Mesenchymal stem cell (in vitro differentiated cells and primary cell): ENCODE measurements at regions not wholly inside any gene's neighbourhood (a gene's known extent, or its start where the extent isn't known, plus 50 kb on each side); places are given as distances from the start of the nearest gene placed in this dataset.

Source experiments
- DNase-seq: peaks from one replicate; pipeline ENCODE4 v3.0.0-alpha.2; 2013
- H2AFZ ChIP-seq: one replicate; pipeline ENCODE4 v1.6.1; 2013; ENCODE audit warnings: low read depth, mild to moderate bottlenecking, control low read depth, inconsistent platforms, low read length, moderate library complexity
- H2AK5ac ChIP-seq: 2 replicates; pipeline ENCODE4 v1.6.1; 2013; ENCODE audit warnings: low read length, moderate library complexity, mild to moderate bottlenecking, inconsistent platforms; ENCODE audit not compliant: severe bottlenecking
- H2BK120ac ChIP-seq: one replicate; pipeline ENCODE4 v1.6.1; 2013; ENCODE audit warnings: low read depth, mild to moderate bottlenecking, inconsistent platforms, low read length, moderate library complexity
- H2BK12ac ChIP-seq, 2 experiments: one replicate each; pipeline ENCODE4 v1.6.1; 2013; ENCODE audit warnings: inconsistent platforms in 2 of 2, low read length in 2 of 2, mild to moderate bottlenecking in 2 of 2, moderate library complexity in 2 of 2, control low read depth in 1 of 2
- H2BK15ac ChIP-seq: one replicate; pipeline ENCODE4 v1.6.1; 2013; ENCODE audit warnings: mild to moderate bottlenecking, low read depth, inconsistent platforms; ENCODE audit not compliant: poor library complexity, severe bottlenecking
- H2BK5ac ChIP-seq: 2 replicates; pipeline ENCODE4 v1.6.1; 2013; ENCODE audit warnings: low read depth, mild to moderate bottlenecking, low read length, control low read depth, inconsistent platforms; ENCODE audit not compliant: poor library complexity, severe bottlenecking
- H3K14ac ChIP-seq, 2 experiments: one replicate each; pipeline ENCODE4 v1.6.1; 2013; ENCODE audit warnings: inconsistent platforms in 2 of 2, low read length in 2 of 2, control low read depth in 1 of 2, mild to moderate bottlenecking in 1 of 2, moderate library complexity in 1 of 2
- H3K18ac ChIP-seq, 2 experiments: one replicate each; pipeline ENCODE4 v1.6.1; 2013; ENCODE audit warnings: inconsistent platforms in 2 of 2, low read length in 2 of 2, control low read depth in 1 of 2, low read depth in 1 of 2, mild to moderate bottlenecking in 1 of 2
- H3K23ac ChIP-seq, 2 experiments: one replicate each; pipeline ENCODE4 v1.6.1; 2013; ENCODE audit warnings: inconsistent platforms in 2 of 2, low read length in 2 of 2, mild to moderate bottlenecking in 2 of 2, moderate library complexity in 2 of 2, control low read depth in 1 of 2
- H3K27ac ChIP-seq: 2 replicates; pipeline ENCODE4 v1.5.1; 2013; ENCODE audit warnings: mild to moderate bottlenecking, moderate library complexity, low read length, control low read depth, inconsistent platforms; ENCODE audit not compliant: poor library complexity, severe bottlenecking
- H3K27me3 ChIP-seq, 2 experiments: 2 replicates each; pipeline versions ENCODE4 v1.6.1 to v1.7.0; 2013; ENCODE audit warnings: low read length in 2 of 2, mild to moderate bottlenecking in 2 of 2, moderate library complexity in 2 of 2, control low read depth in 1 of 2, inconsistent platforms in 1 of 2; ENCODE audit not compliant: control insufficient read depth in 1 of 2, insufficient read depth in 1 of 2
- H3K36me3 ChIP-seq, 2 experiments: 2 replicates each; pipeline versions ENCODE4 v1.6.1 to v1.7.0; 2013; ENCODE audit warnings: low read length in 2 of 2, control low read depth in 1 of 2, inconsistent platforms in 1 of 2, low read depth in 1 of 2, mild to moderate bottlenecking in 1 of 2; ENCODE audit not compliant: insufficient read depth in 2 of 2, control insufficient read depth in 1 of 2
- H3K4ac ChIP-seq, 2 experiments: one replicate each; pipeline ENCODE4 v1.6.1; 2013; ENCODE audit warnings: inconsistent platforms in 2 of 2, low read length in 2 of 2, mild to moderate bottlenecking in 2 of 2, moderate library complexity in 2 of 2, control low read depth in 1 of 2, low read depth in 1 of 2
- H3K4me1 ChIP-seq: 2 replicates; pipeline ENCODE4 v1.6.1; 2013; ENCODE audit warnings: low read depth, low read length, control low read depth; ENCODE audit not compliant: control insufficient read depth, insufficient read depth
- H3K4me2 ChIP-seq: 2 replicates; pipeline ENCODE4 v1.6.1; 2013; ENCODE audit warnings: low read length, mild to moderate bottlenecking, inconsistent platforms; ENCODE audit not compliant: poor library complexity, severe bottlenecking
- H3K4me3 ChIP-seq, 2 experiments: 2 replicates each; pipeline versions ENCODE4 v1.5.1 to v1.7.0; 2013; ENCODE audit warnings: low read length in 2 of 2, mild to moderate bottlenecking in 2 of 2, control low read depth in 1 of 2, low read depth in 1 of 2; ENCODE audit not compliant: insufficient read depth in 1 of 2
- H3K79me1 ChIP-seq: replicated peaks from 2 replicates; pipeline ENCODE4 v1.6.1; 2013; ENCODE audit warnings: mild to moderate bottlenecking, control low read depth, low read length, inconsistent platforms; ENCODE audit not compliant: poor library complexity, severe bottlenecking
- H3K9ac ChIP-seq: 2 replicates; pipeline ENCODE4 v1.7.0; 2013; ENCODE audit warnings: mild to moderate bottlenecking, low read length, moderate library complexity
- H3K9me3 ChIP-seq: 2 replicates; pipeline ENCODE4 v1.7.0; 2013; ENCODE audit warnings: mild to moderate bottlenecking, low read length; ENCODE audit not compliant: control insufficient read depth
- H4K8ac ChIP-seq: one replicate; pipeline ENCODE4 v1.6.1; 2013; ENCODE audit warnings: inconsistent platforms, mild to moderate bottlenecking, low read length, moderate library complexity
- H4K91ac ChIP-seq: one replicate; pipeline ENCODE4 v1.6.1; 2013; ENCODE audit warnings: mild to moderate bottlenecking, low read length, inconsistent platforms
- WGBS: methylation state at CpG from one replicate; pipeline ENCODE4 v1.1.7; 2013; ENCODE audit warnings: mixed read lengths; 5-methylcytosine and 5-hydroxymethylcytosine counted together

GRCh38 chr11:27812341-27812740 lies 112.1 kb upstream of the BDNF start:
- Histone ChIP-seq H3K18ac (peak overlapping the region in 1 of 2 experiments; percentile 37), H2AFZ (no peak overlapping the region), H3K36me3 (no peaks in the 10 kb centered on the region), H2BK5ac (no peak overlapping the region), H2BK15ac (no peak overlapping the region), H3K9me3 (no peaks in the 10 kb centered on the region), H2BK120ac (no peak overlapping the region), H3K9ac (no peak overlapping the region), H3K23ac (no peak overlapping the region), H3K4ac (no peak overlapping the region), H3K79me1 (no peaks in the 10 kb centered on the region), H3K4me1 (no peaks in the 10 kb centered on the region), H3K4me2 (no peak overlapping the region), H3K27me3 (no peaks in the 10 kb centered on the region), H4K91ac (no peak overlapping the region), H2BK12ac (no peak overlapping the region), H3K4me3 (no peak overlapping the region), H3K14ac (no peak overlapping the region), H2AK5ac (no peak overlapping the region), H3K27ac (no peak overlapping the region), H4K8ac (no peak overlapping the region)
- DNase-seq = no peak
- WGBS = 70% methylated on average over 2 of the region's 2 CpGs

- Histone ChIP-seq H2AFZ (no peak overlapping the region), H4K91ac (no peak overlapping the region), H4K8ac (no peak overlapping the region), H3K36me3 (no peaks in the 10 kb centered on the region), H3K4me2 (no peak overlapping the region), H2BK15ac (no peak overlapping the region), H3K27me3 (no peaks in the 10 kb centered on the region), H3K27ac (no peak overlapping the region), H2BK12ac (no peak overlapping the region), H3K4ac (no peak overlapping the region), H3K9me3 (no peaks in the 10 kb centered on the region), H3K14ac (no peak overlapping the region), H2BK5ac (no peak overlapping the region), H3K9ac (no peak overlapping the region), H3K79me1 (no peaks in the 10 kb centered on the region), H3K4me3 (no peak overlapping the region), H3K23ac (no peak overlapping the region), H3K18ac (no peak overlapping the region), H3K4me1 (no peaks in the 10 kb centered on the region), H2BK120ac (no peak overlapping the region), H2AK5ac (no peak overlapping the region)
- DNase-seq = peak; percentile 81
- WGBS = 83% methylated on average over 1 of the region's 2 CpGs
Measured at GRCh38 chr11:27807596-27807995, 107.3 kb upstream of the BDNF start.

- H3K27me3 ChIP-seq = no peaks in the 10 kb centered on the region
- peak overlapping the region; percentile 89 for H2BK120ac ChIP-seq
- no peak overlapping the region for H2AK5ac ChIP-seq
- 48% methylated on average over 14 of the region's 19 CpGs for WGBS
- H3K23ac ChIP-seq = no peak overlapping the region
- H3K4ac ChIP-seq = no peak overlapping the region
- H3K27ac ChIP-seq = no peak overlapping the region
- peak overlapping the region in 1 of 2 experiments; percentile 6 for H2BK12ac ChIP-seq
- no peak overlapping the region for H3K14ac ChIP-seq
- H4K91ac ChIP-seq = no peak overlapping the region
- no peaks in the 10 kb centered on the region for H3K79me1 ChIP-seq
- no peak overlapping the region for H2BK15ac ChIP-seq
- no peaks in the 10 kb centered on the region for H3K36me3 ChIP-seq
- H3K9me3 ChIP-seq = no peaks in the 10 kb centered on the region
- no peak overlapping the region for H3K4me3 ChIP-seq
- no peak overlapping the region for H4K8ac ChIP-seq
- H3K18ac ChIP-seq = no peak overlapping the region
- H3K4me1 ChIP-seq = no peaks in the 10 kb centered on the region
- H2BK5ac ChIP-seq = no peak overlapping the region
- no peak overlapping the region for H2AFZ ChIP-seq
- no peak for DNase-seq
- no peak overlapping the region for H3K4me2 ChIP-seq
- no peak overlapping the region for H3K9ac ChIP-seq
Measured at GRCh38 chr11:27806122-27806521, 105.9 kb upstream of the BDNF start.

GRCh38 chr11:27795955-27796861 lies 96.0 kb upstream of the BDNF start:
- Histone ChIP-seq H3K4ac (no peak overlapping the region), H4K8ac (peak overlapping the region; percentile 14), H3K18ac (peak overlapping the region in 1 of 2 experiments; percentile 48), H3K4me1 (peaks cover 4% of the 10 kb centered on the region), H4K91ac (peak overlapping the region; percentile 37), H2AK5ac (no peak overlapping the region), H3K9ac (no peak overlapping the region), H2BK15ac (no peak overlapping the region), H2AFZ (peak overlapping the region; percentile 64), H3K27ac (no peak overlapping the region), H3K27me3 (peaks cover 0 to 3% of the 10 kb centered on the region in 2 experiments), H3K4me2 (peak overlapping the region; percentile 2), H2BK12ac (peak overlapping the region; percentile 6 to 92), H3K9me3 (peaks cover 8% of the 10 kb centered on the region), H3K4me3 (no peak overlapping the region), H3K23ac (no peak overlapping the region), H3K36me3 (no peaks in the 10 kb centered on the region), H2BK5ac (peak overlapping the region; percentile 19), H2BK120ac (no peak overlapping the region), H3K14ac (peak overlapping the region in 1 of 2 experiments; percentile 76), H3K79me1 (no peaks in the 10 kb centered on the region)
- peak; percentile 27 for DNase-seq
- 28% methylated on average over 8 of the region's 9 CpGs for WGBS
